Transverse colon (tissue), 4 donors: ENCODE measurements at regions not wholly inside any gene's neighbourhood (a gene's known extent, or its start where the extent isn't known, plus 50 kb on each side); places are given as distances from the start of the nearest gene placed in this dataset.
"Not testable (repeated sequence)": the region's sequence is repeated elsewhere in the genome, so short reads cannot be mapped to it uniquely, and the experiment has no call there.

ENCODE experiments used
- DNase-seq: peaks from one replicate; pipeline ENCODE4 v3.0.0-alpha.2; 2019
- H3K27ac ChIP-seq, 4 donors: fragments of 200-600 bp; sonication (generic); 2 replicates each; pipeline ENCODE4 v1.5.1; 2016 to 2018; ENCODE audit warnings: inconsistent platforms in 4 of 4
- H3K27me3 ChIP-seq: fragments of 200-600 bp; sonication (generic); 2 replicates; pipeline ENCODE4 v1.5.1; 2017; ENCODE audit warnings: inconsistent platforms
- H3K36me3 ChIP-seq, 4 donors: fragments of 200-600 bp; sonication (generic); 2 replicates each; pipeline ENCODE4 v1.5.1; 2017 to 2019; ENCODE audit warnings: inconsistent platforms in 4 of 4
- H3K4me1 ChIP-seq, 4 donors: fragments of 200-600 bp; sonication (generic); 2 replicates each; pipeline ENCODE4 v1.5.1; 2017 to 2020; ENCODE audit warnings: inconsistent platforms in 4 of 4
- H3K4me3 ChIP-seq, 4 donors: fragments of 200-600 bp; sonication (generic); 1 replicate in 1 of 4; 2 replicates in 3 of 4; pipeline versions ENCODE4 v1.5.1 to v1.6.1; 2017 to 2019; ENCODE audit warnings: inconsistent platforms in 4 of 4
- H3K9me3 ChIP-seq, 2 donors: fragments of 200-600 bp; sonication (generic); 2 replicates each; pipeline ENCODE4 v1.5.1; 2017 to 2019; ENCODE audit warnings: inconsistent platforms in 2 of 2
- EP300 ChIP-seq: sonication (generic); formaldehyde crosslinking; IDR thresholded peaks from one replicate; pipeline ENCODE4 v1.6.1; 2017; ENCODE audit warnings: antibody characterized with exemption, low read depth
- POLR2A ChIP-seq: fragments of 450-650 bp; IDR thresholded peaks from one replicate; pipeline ENCODE4 v1.6.1; 2016; ENCODE audit warnings: antibody characterized with exemption, mild to moderate bottlenecking, moderate library complexity
- POLR2AphosphoS5 ChIP-seq, 3 donors: sonication (generic); formaldehyde crosslinking; IDR thresholded peaks; one replicate each; pipeline ENCODE4 v1.6.1; 2016; ENCODE audit warnings: antibody characterized with exemption in 3 of 3
- WGBS, 2 donors: methylation state at CpG; one replicate each; pipeline ENCODE4 v1.1.5; 2018; ENCODE audit warnings: low coverage in 1 of 2; 5-methylcytosine and 5-hydroxymethylcytosine counted together
- in situ Hi-C, 4 donors: fragments of 200-750 bp; cut with MboI; loops; one replicate each; pipeline versions ENCODE4 v1.15.0 to v1.15.1; 2017; ENCODE audit warnings: low sequenced_read_pairs in 3 of 4, low pct_ligation_motif_present in 1 of 4, low pct_unique_long_range_greater_than_20kb in 1 of 4
- intact Hi-C: fragments of 100-400 bp; cut with DNase I; formaldehyde crosslinking; loops from one replicate; pipeline ENCODE4 v1.15.1; 2023; ENCODE audit warnings: low total_unique reads
- TF ChIP-seq, protein P1 (sequence below), 5 experiments: fragments of 200-600 bp in 3 of 5; fragments of 450-650 bp in 2 of 5; sonication (generic) in 3 of 5; IDR thresholded peaks; 1 replicate in 2 of 5; 2 replicates in 3 of 5; pipeline ENCODE4 v1.5.1; 2016 to 2017; ENCODE audit warnings: antibody characterized with exemption in 5 of 5, inconsistent platforms in 3 of 5, mild to moderate bottlenecking in 2 of 5, moderate library complexity in 1 of 5

DNA sequence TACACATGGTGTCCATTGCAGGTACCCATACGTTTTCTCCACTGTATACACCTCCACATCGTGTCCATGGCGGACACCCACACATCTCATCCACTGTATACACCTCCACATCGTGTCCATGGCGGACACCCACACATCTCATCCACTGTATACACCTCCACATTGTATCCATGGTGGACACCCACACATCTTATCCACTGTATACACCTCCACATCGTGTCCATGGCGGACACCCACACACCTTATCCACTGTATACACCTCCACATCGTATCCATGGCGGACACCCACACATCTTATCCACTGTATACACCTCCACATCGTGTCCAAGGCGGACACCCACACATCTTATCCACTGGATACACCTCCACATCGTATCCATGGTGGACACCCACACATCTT is 50.4 kb upstream of the TTC34 start:
- DNase-seq, H3K36me3 ChIP-seq, H3K9me3 ChIP-seq, intact Hi-C loops, H3K27ac ChIP-seq, H3K4me1 ChIP-seq, H3K4me3 ChIP-seq, in situ Hi-C loops: not testable (repeated sequence)
- peaks cover 24% of the 10 kb centered on the region for H3K27me3 ChIP-seq
- WGBS, 2 donors = 82 to 83% methylated on average over 10 to 12 of the region's 12 CpGs

DNA sequence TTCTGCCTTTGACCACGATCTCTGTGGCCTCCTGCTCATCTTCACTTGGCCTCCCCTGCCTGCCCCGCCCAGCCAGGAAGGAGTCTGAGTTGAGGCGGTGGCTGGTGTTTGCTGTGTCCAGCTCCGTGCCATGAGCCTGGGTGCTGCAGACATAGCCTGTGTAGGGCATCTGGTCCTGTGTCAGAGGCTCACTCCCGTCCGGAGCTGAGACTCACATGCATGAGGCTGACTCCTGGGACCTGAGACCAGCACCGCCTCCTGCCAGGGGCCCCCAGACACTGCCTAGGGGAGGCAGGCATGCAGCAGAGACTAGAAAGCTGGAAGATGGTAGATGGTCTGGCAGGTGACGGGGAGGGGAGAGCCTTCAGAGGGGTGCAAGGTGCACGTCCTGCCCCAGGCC is 52.2 kb upstream of the TTC34 start:
- TF ChIP-seq, protein P1, sequence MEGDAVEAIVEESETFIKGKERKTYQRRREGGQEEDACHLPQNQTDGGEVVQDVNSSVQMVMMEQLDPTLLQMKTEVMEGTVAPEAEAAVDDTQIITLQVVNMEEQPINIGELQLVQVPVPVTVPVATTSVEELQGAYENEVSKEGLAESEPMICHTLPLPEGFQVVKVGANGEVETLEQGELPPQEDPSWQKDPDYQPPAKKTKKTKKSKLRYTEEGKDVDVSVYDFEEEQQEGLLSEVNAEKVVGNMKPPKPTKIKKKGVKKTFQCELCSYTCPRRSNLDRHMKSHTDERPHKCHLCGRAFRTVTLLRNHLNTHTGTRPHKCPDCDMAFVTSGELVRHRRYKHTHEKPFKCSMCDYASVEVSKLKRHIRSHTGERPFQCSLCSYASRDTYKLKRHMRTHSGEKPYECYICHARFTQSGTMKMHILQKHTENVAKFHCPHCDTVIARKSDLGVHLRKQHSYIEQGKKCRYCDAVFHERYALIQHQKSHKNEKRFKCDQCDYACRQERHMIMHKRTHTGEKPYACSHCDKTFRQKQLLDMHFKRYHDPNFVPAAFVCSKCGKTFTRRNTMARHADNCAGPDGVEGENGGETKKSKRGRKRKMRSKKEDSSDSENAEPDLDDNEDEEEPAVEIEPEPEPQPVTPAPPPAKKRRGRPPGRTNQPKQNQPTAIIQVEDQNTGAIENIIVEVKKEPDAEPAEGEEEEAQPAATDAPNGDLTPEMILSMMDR (IDR thresholded peaks at IDR 0.05) = no peak
- no peak for TF ChIP-seq POLR2A
- TF ChIP-seq EP300 = no peak
- no peak for TF ChIP-seq POLR2AphosphoS5 (IDR thresholded peaks at IDR 0.05)
- H3K4me3 ChIP-seq = no peak overlapping the region
- H3K36me3 ChIP-seq = no peaks in the 10 kb centered on the region
- intact Hi-C loops = no loop called here
- WGBS, 2 donors = 65% methylated on average over 8 of the region's 9 CpGs; no CpG with 5 or more reads in 1 of the 2 donors
- in situ Hi-C loops = no loop called here
- DNase-seq = no peak
- H3K9me3 ChIP-seq = no peaks in the 10 kb centered on the region
- no peak overlapping the region for H3K27ac ChIP-seq
- H3K4me1 ChIP-seq = no peaks in the 10 kb centered on the region
- peaks cover 14% of the 10 kb centered on the region for H3K27me3 ChIP-seq

DNA sequence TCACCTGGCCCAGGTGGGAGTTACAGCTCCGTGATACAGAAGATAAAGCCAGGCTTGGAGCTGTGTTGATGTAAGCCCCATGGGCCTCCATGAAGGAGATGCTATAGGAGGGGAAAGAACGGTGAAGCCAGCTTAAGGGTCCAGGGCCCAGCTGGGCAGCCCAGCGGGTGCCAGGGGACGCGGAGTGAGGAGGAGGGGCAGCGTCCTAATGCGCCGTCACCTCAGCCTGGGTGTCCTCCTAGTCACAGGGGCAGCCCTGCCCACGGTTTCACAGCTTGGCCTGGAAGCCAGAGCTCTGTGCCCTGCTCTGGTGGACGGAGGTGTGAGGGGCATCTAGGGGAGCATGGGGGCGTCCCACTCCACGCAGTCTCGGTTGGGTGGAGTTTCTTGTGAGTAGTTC is 52.7 kb upstream of the TTC34 start:
- H3K27ac ChIP-seq = no peak overlapping the region
- intact Hi-C loops (no loop called here), in situ Hi-C loops (no loop called here)
- H3K9me3 ChIP-seq = no peaks in the 10 kb centered on the region
- H3K4me3 ChIP-seq = no peak overlapping the region
- peaks cover 12% of the 10 kb centered on the region for H3K27me3 ChIP-seq
- no peaks in the 10 kb centered on the region for H3K36me3 ChIP-seq
- no peak for DNase-seq
- 80 to 81% methylated on average over 1 to 13 of the region's 13 CpGs for WGBS, 2 donors
- H3K4me1 ChIP-seq = no peaks in the 10 kb centered on the region
- TF ChIP-seq POLR2AphosphoS5 (IDR thresholded peaks at IDR 0.05) = no peak
- TF ChIP-seq EP300 = no peak
- TF ChIP-seq, protein P1 (IDR thresholded peaks at IDR 0.05) = no peak
- no peak for TF ChIP-seq POLR2A

DNA sequence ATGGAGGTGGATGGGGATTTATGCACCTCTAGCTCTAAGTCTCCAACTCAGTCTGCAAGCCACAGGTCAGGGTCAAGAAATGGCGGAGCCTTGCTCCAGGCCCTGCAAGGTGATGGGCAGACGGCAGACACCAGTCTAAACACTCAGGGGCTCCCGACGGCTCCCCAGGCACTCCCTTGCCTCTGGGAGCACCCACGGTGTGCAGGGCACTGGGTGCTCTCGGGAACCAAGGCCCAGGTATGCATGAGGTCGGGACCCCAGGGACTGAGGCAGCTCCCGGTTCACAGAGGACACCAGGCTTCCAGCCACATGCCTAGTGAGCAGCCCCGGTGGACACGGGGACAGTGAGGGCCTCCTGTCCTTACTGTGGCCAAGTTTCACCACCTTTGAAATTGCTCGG is 53.1 kb upstream of the TTC34 start:
- H3K4me1 ChIP-seq = no peaks in the 10 kb centered on the region
- no peaks in the 10 kb centered on the region for H3K36me3 ChIP-seq
- no peaks in the 10 kb centered on the region for H3K9me3 ChIP-seq
- in situ Hi-C loops (no loop called here), intact Hi-C loops (no loop called here)
- H3K27me3 ChIP-seq = peaks cover 12% of the 10 kb centered on the region
- WGBS, 2 donors = 68% methylated on average over 8 of the region's 11 CpGs; no CpG with 5 or more reads in 1 of the 2 donors
- no peak overlapping the region for H3K27ac ChIP-seq
- TF ChIP-seq POLR2AphosphoS5 (IDR thresholded peaks at IDR 0.05) (no peak), POLR2A (no peak), EP300 (no peak)
- TF ChIP-seq, protein P1 (IDR thresholded peaks at IDR 0.05) = no peak
- H3K4me3 ChIP-seq = no peak overlapping the region
- DNase-seq = no peak

DNA sequence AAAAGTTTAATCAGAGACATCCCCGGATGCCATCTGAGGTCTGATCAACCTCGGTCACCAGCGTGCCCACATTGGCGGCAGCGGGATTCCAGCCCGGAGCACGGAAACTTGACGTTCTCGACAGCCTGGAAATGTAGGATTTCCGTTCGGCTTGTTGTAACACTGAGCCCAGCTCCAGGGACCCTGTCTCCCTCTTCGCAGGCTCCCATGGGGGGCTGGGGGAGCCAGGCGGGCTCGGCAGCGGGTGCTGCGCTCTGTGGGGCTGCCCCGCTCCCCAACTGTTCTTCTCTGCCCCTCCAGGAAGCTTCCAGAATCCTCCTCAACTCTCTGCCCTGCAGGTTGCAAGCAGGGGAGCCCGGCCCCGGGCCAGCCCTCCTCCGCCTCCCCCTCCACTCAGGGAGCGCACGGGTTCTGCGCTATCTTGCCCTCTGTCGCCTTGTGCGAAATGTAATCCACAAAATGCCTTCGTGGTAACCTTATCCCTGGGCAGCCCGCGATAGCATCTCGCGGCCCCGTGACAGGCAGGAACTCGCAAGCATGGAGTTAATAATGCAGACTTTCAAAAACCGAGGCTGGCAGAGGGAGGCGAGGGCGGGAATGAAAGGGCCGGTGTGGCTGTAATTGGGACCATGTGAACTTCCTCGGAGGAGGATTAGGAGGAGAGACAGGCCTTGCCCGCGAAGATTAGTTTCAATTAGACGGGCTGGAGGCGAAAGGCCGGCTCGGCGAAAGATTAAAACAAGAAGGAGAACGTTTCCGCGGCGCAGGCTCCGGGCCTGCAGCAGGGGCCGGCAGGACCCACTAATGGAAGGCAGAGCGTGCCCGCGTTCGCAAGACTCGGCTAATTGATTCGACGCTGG is 53.9 kb upstream of the TTC34 start:
- TF ChIP-seq EP300 (no peak), POLR2AphosphoS5 (IDR thresholded peaks at IDR 0.05) (no peak), POLR2A (no peak)
- TF ChIP-seq, protein P1 (IDR thresholded peaks at IDR 0.05) = no peak
- Histone ChIP-seq H3K27ac (no peak overlapping the region), H3K4me1 (no peaks in the 10 kb centered on the region), H3K27me3 (peaks cover 12% of the 10 kb centered on the region), H3K4me3 (no peak overlapping the region), H3K36me3 (no peaks in the 10 kb centered on the region), H3K9me3 (no peaks in the 10 kb centered on the region)
- intact Hi-C loops = no loop called here
- DNase-seq = no peak
- 83% methylated on average over 57 of the region's 57 CpGs; no CpG with 5 or more reads in 1 of the 2 donors for WGBS, 2 donors
- in situ Hi-C loops = no loop called here
